ENCODE measurements at regions not wholly inside any gene's neighbourhood (a gene's known extent, or its start where the extent isn't known, plus 50 kb on each side); places are given as distances from the start of the nearest gene placed in this dataset.

DNA sequence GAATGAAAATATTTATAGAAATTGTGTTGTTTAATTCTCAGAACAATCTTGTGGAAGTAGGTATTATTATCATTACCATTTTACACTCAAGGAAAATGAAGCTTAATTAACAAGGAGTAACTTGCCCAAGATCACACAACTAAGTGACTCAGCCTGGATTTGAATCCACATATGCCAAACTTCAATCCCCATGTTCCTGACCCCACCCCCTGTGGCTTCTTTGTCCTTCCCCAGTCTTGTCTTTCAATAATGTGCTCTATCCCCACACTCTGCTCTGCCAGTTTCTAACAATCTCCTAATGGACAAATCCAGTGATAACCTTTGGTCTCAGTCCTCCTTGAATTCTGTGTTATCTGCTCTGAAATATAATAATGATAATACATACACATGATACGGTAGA lies 355.2 kb downstream of the BMP4 start:
- TF ChIP-seq CTCF (IDR thresholded peaks at IDR 0.05) (no peak), POLR2A (IDR thresholded peaks at IDR 0.05) (no peak)
